Liver (tissue), 8 donors: ENCODE measurements at regions not wholly inside any gene's neighbourhood (a gene's known extent, or its start where the extent isn't known, plus 50 kb on each side); places are given as distances from the start of the nearest gene placed in this dataset.

ENCODE experiments used
- DNase-seq: peaks from one replicate; pipeline ENCODE4 v3.0.0-alpha.2; 2017; ENCODE audit warnings: low spot score
- H3K27ac ChIP-seq, 2 donors: one replicate each; pipeline ENCODE4 v1.7.0; 2013; ENCODE audit warnings: inconsistent platforms in 2 of 2, low read length in 2 of 2, control low read depth in 1 of 2, low read depth in 1 of 2, mild to moderate bottlenecking in 1 of 2
- H3K27me3 ChIP-seq, 4 donors: one replicate each; pipeline versions ENCODE4 v1.6.1 to v1.7.0; 2013; ENCODE audit warnings: low read length in 3 of 4, inconsistent platforms in 1 of 4, mild to moderate bottlenecking in 1 of 4, moderate library complexity in 1 of 4; ENCODE audit not compliant: control insufficient read depth in 4 of 4, insufficient read depth in 4 of 4
- H3K36me3 ChIP-seq, 4 donors: one replicate each; pipeline versions ENCODE4 v1.6.1 to v1.7.0; 2013; ENCODE audit warnings: low read length in 3 of 4, mild to moderate bottlenecking in 3 of 4, low read depth in 1 of 4, moderate library complexity in 1 of 4; ENCODE audit not compliant: control insufficient read depth in 4 of 4, insufficient read depth in 3 of 4
- H3K4me1 ChIP-seq, 4 donors: one replicate each; pipeline versions ENCODE4 v1.6.1 to v1.7.0; 2013; ENCODE audit warnings: low read length in 3 of 4, mild to moderate bottlenecking in 3 of 4, moderate library complexity in 1 of 4; ENCODE audit not compliant: control insufficient read depth in 4 of 4, insufficient read depth in 4 of 4
- H3K4me3 ChIP-seq, 3 donors: one replicate each; pipeline versions ENCODE4 v1.6.1 to v1.7.0; 2013; ENCODE audit warnings: low read length in 3 of 3, control low read depth in 1 of 3, low read depth in 1 of 3, mild to moderate bottlenecking in 1 of 3
- H3K9ac ChIP-seq, 2 donors: one replicate each; pipeline ENCODE4 v1.7.0; 2013; ENCODE audit warnings: low read length in 2 of 2, mild to moderate bottlenecking in 2 of 2, moderate library complexity in 2 of 2, control low read depth in 1 of 2, low read depth in 1 of 2
- H3K9me3 ChIP-seq, 4 donors: one replicate each; pipeline versions ENCODE4 v1.6.1 to v1.7.0; 2013; ENCODE audit warnings: low read length in 3 of 4; ENCODE audit not compliant: control insufficient read depth in 4 of 4
- EGR1 ChIP-seq, 2 donors: IDR thresholded peaks; 2 replicates each; pipeline ENCODE4 v1.6.1; 2016 to 2018; ENCODE audit warnings: antibody characterized with exemption in 2 of 2, low read depth in 2 of 2
- GABPA ChIP-seq, 2 donors: IDR thresholded peaks in 1 of 2; conservative IDR thresholded peaks in 1 of 2; 2 replicates each; pipeline ENCODE4 v1.6.1; 2016; ENCODE audit warnings: antibody characterized with exemption in 2 of 2, mild to moderate bottlenecking in 1 of 2, moderate library complexity in 1 of 2
- HNF4A ChIP-seq, 2 donors: conservative IDR thresholded peaks; 2 replicates each; pipeline ENCODE4 v1.6.1; 2016; ENCODE audit warnings: antibody characterized with exemption in 2 of 2, mild to moderate bottlenecking in 2 of 2
- HNF4G ChIP-seq: IDR thresholded peaks from 2 replicates; pipeline ENCODE4 v1.6.1; 2016; ENCODE audit warnings: antibody characterized with exemption
- RAD21 ChIP-seq, 2 donors: IDR thresholded peaks; 2 replicates each; pipeline ENCODE4 v1.6.1; 2016; ENCODE audit warnings: antibody characterized with exemption in 2 of 2, mild to moderate bottlenecking in 2 of 2
- REST ChIP-seq: IDR thresholded peaks from 2 replicates; pipeline ENCODE4 v1.6.1; 2016; ENCODE audit warnings: antibody characterized with exemption, mild to moderate bottlenecking
- RXRA ChIP-seq, 2 donors: IDR thresholded peaks; 2 replicates each; pipeline ENCODE4 v1.6.1; 2017 to 2018; ENCODE audit warnings: antibody characterized with exemption in 2 of 2, mild to moderate bottlenecking in 1 of 2
- TAF1 ChIP-seq: conservative IDR thresholded peaks from 2 replicates; pipeline ENCODE4 v1.6.1; 2016; ENCODE audit warnings: antibody characterized with exemption, mild to moderate bottlenecking
- YY1 ChIP-seq: IDR thresholded peaks from 2 replicates; pipeline ENCODE4 v1.6.1; 2016; ENCODE audit warnings: antibody characterized with exemption, mild to moderate bottlenecking
- WGBS: extraction: QIAGEN DNeasy Blood & Tissue Kit; methylation state at CpG from one replicate; pipeline ENCODE4 v1.1.7; 2013; 5-methylcytosine and 5-hydroxymethylcytosine counted together
- TF ChIP-seq, protein P1 (sequence below): IDR thresholded peaks from 2 replicates; pipeline ENCODE4 v1.6.1; 2016; ENCODE audit warnings: antibody characterized with exemption
- TF ChIP-seq, protein P2 (sequence below): IDR thresholded peaks from 2 replicates; pipeline ENCODE4 v1.6.1; 2016; ENCODE audit warnings: antibody characterized with exemption
- TF ChIP-seq, protein P3 (sequence below): fragments of 150-350 bp; IDR thresholded peaks from 2 replicates; pipeline ENCODE4 v1.5.1; 2017; ENCODE audit warnings: improper control_type of control experiment, low read depth, low read length; ENCODE audit not compliant: missing input control
- donor health status: healthy.
- donor health status: healthy.
- donor health status: healthy.
- donor health status: healthy.
- donor health status: healthy.

- TF ChIP-seq REST (no peak), EGR1 (IDR thresholded peaks at IDR 0.05; ENCODE audit: low read depth in 2 of 2) (no peak), HNF4A (conservative IDR thresholded peaks at IDR 0.05) (no peak), TAF1 (no peak), RXRA (IDR thresholded peaks at IDR 0.05) (no peak), RAD21 (IDR thresholded peaks at IDR 0.05) (no peak)
- TF ChIP-seq, protein P1, sequence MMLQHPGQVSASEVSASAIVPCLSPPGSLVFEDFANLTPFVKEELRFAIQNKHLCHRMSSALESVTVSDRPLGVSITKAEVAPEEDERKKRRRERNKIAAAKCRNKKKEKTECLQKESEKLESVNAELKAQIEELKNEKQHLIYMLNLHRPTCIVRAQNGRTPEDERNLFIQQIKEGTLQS: no peak
Measured at GRCh38 chr6:131381709-131382093, 191.3 kb upstream of the ARG1 start (continued).

GRCh38 chr6:131382631-131383030 is 190.4 kb upstream of the ARG1 start:
- Histone ChIP-seq H3K9me3 (no peaks in the 10 kb centered on the region), H3K4me1 (no peaks in the 10 kb centered on the region), H3K27ac (no peak overlapping the region), H3K4me3 (no peak overlapping the region), H3K27me3 (no peaks in the 10 kb centered on the region), H3K9ac (no peak overlapping the region), H3K36me3 (no peaks in the 10 kb centered on the region)
- TF ChIP-seq, protein P1: no peak
- no peak for TF ChIP-seq GABPA (IDR thresholded peaks at IDR 0.05 in 1 of 2, conservative IDR thresholded peaks at IDR 0.05 in 1 of 2)
- no peak for TF ChIP-seq HNF4G
- TF ChIP-seq YY1: no peak
- TF ChIP-seq, protein P2, sequence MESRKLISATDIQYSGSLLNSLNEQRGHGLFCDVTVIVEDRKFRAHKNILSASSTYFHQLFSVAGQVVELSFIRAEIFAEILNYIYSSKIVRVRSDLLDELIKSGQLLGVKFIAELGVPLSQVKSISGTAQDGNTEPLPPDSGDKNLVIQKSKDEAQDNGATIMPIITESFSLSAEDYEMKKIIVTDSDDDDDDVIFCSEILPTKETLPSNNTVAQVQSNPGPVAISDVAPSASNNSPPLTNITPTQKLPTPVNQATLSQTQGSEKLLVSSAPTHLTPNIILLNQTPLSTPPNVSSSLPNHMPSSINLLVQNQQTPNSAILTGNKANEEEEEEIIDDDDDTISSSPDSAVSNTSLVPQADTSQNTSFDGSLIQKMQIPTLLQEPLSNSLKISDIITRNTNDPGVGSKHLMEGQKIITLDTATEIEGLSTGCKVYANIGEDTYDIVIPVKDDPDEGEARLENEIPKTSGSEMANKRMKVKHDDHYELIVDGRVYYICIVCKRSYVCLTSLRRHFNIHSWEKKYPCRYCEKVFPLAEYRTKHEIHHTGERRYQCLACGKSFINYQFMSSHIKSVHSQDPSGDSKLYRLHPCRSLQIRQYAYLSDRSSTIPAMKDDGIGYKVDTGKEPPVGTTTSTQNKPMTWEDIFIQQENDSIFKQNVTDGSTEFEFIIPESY: no peak
- TF ChIP-seq, protein P3, sequence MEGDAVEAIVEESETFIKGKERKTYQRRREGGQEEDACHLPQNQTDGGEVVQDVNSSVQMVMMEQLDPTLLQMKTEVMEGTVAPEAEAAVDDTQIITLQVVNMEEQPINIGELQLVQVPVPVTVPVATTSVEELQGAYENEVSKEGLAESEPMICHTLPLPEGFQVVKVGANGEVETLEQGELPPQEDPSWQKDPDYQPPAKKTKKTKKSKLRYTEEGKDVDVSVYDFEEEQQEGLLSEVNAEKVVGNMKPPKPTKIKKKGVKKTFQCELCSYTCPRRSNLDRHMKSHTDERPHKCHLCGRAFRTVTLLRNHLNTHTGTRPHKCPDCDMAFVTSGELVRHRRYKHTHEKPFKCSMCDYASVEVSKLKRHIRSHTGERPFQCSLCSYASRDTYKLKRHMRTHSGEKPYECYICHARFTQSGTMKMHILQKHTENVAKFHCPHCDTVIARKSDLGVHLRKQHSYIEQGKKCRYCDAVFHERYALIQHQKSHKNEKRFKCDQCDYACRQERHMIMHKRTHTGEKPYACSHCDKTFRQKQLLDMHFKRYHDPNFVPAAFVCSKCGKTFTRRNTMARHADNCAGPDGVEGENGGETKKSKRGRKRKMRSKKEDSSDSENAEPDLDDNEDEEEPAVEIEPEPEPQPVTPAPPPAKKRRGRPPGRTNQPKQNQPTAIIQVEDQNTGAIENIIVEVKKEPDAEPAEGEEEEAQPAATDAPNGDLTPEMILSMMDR: no peak
- DNase-seq: no peak
- WGBS: 86% methylated on average over 10 of the region's 10 CpGs
